Pancreas (tissue), 10 donors: ENCODE measurements at regions not wholly inside any gene's neighbourhood (a gene's known extent, or its start where the extent isn't known, plus 50 kb on each side); places are given as distances from the start of the nearest gene placed in this dataset.

Experiments used
- ATAC-seq, 4 donors: fragments of 200-7000 bp; cut with Tn5 transposase; one replicate each; pipeline versions ENCODE4 v1.8.0 to v1.9.1; 2020; ENCODE audit warnings: mild to moderate bottlenecking in 4 of 4, moderate library complexity in 4 of 4
- DNase-seq, 6 donors: peaks; one replicate each; pipeline ENCODE4 v3.0.0-alpha.2; 2020
- FAIRE-seq: peaks from 2 replicates; lab custom pipeline; 2012; peaks lifted over from hg19 to GRCh38; lab: Jason Lieb, UNC
- H3K27ac ChIP-seq, 4 donors: fragments of 200-600 bp; sonication (generic); 1 replicate in 3 of 4; 2 replicates in 1 of 4; pipeline versions ENCODE4 v1.5.0 to v1.8.0; 2020
- H3K27me3 ChIP-seq, 4 donors: fragments of 200-600 bp; one replicate each; pipeline ENCODE4 v1.8.0; 2021
- H3K36me3 ChIP-seq, 3 donors: fragments of 200-600 bp; sonication (generic) in 1 of 3; one replicate each; pipeline versions ENCODE4 v1.5.0 to v1.8.0; 2020 to 2021
- H3K4me1 ChIP-seq, 3 donors: fragments of 200-600 bp; one replicate each; pipeline ENCODE4 v1.8.0; 2021
- H3K4me3 ChIP-seq, 4 donors: fragments of 200-600 bp; sonication (generic) in 2 of 4; one replicate each; pipeline versions ENCODE4 v1.5.0 to v1.8.0; 2020 to 2021
- H3K9me3 ChIP-seq, 4 donors: fragments of 200-600 bp; one replicate each; pipeline ENCODE4 v1.8.0; 2021
- CTCF ChIP-seq, 4 donors: fragments of 200-600 bp; sonication (generic) in 3 of 4; IDR thresholded peaks; one replicate each; pipeline versions ENCODE4 v1.5.0 to v1.8.0; 2021; ENCODE audit warnings: antibody characterized with exemption in 4 of 4
- WGBS, 2 donors: extraction: QIAGEN DNeasy Blood & Tissue Kit; methylation state at CpG; one replicate each; pipeline ENCODE4 v1.1.7; 2013; 5-methylcytosine and 5-hydroxymethylcytosine counted together
- intact Hi-C, 3 donors: fragments of 100-400 bp; cut with DNase I; formaldehyde crosslinking; loops; one replicate each; pipeline versions ENCODE4 v1.11.1 to v1.14.2; 2022
- donor health status: healthy with polysubstance abuse.
- donor health status: DM: no; HTN: no; CAD: no; lungs with moderate emphysema.
- donor health status: DM: no; HTN: no; CAD: no.
- donor health status: control.
- donor health status: control.
- donor health status: Bipolar disorder and iron deficiency.
- donor health status: DM: yes; HTN: yes; CAD: no.
- donor health status: DM: no; HTN: no; CAD: no.
- donor health status: DM: no; HTN: no; CAD: no.
- donor health status: DM: yes; HTN: yes; CAD: no.

GRCh38 chr4:179398414-179398813 lies 1956.2 kb upstream of the AGA start:
- no peak for TF ChIP-seq CTCF (IDR thresholded peaks at IDR 0.05)
- H3K27me3 ChIP-seq: no peaks in the 10 kb centered on the region
- DNase-seq (no peak), ATAC-seq (no peak), FAIRE-seq (no peak)
- intact Hi-C loops: no loop called here
- H3K27ac ChIP-seq: no peak overlapping the region
- no peaks in the 10 kb centered on the region for H3K4me1 ChIP-seq
- 29 to 52% methylated on average over 5 of the region's 5 CpGs for WGBS, 2 donors
- no peak overlapping the region for H3K4me3 ChIP-seq
- H3K36me3 ChIP-seq: no peaks in the 10 kb centered on the region
- no peaks in the 10 kb centered on the region for H3K9me3 ChIP-seq

GRCh38 chr4:179399054-179399782 lies 1957.0 kb upstream of the AGA start:
- H3K4me3 ChIP-seq: no peak overlapping the region
- no peak for DNase-seq
- H3K9me3 ChIP-seq: no peaks in the 10 kb centered on the region
- H3K36me3 ChIP-seq: no peaks in the 10 kb centered on the region
- no peak overlapping the region for H3K27ac ChIP-seq
- intact Hi-C loops: no loop called here
- ATAC-seq: no peak
- no peaks in the 10 kb centered on the region for H3K27me3 ChIP-seq
- no peak for TF ChIP-seq CTCF (IDR thresholded peaks at IDR 0.05)
- no peaks in the 10 kb centered on the region for H3K4me1 ChIP-seq
- FAIRE-seq: no peak

- FAIRE-seq (no peak), DNase-seq (no peak), ATAC-seq (peak in 2 of 4 donors; percentile 38 to 56)
- no peak for TF ChIP-seq CTCF (IDR thresholded peaks at IDR 0.05)
- intact Hi-C loops: no loop called here
- no peaks in the 10 kb centered on the region for H3K9me3 ChIP-seq
- H3K27me3 ChIP-seq: no peaks in the 10 kb centered on the region
- H3K4me3 ChIP-seq: no peak overlapping the region
- H3K4me1 ChIP-seq: no peaks in the 10 kb centered on the region
- peak overlapping the region in 1 of 4 donors; percentile 25 for H3K27ac ChIP-seq
- 4 to 10% methylated on average over 1 of the region's 1 CpG for WGBS, 2 donors
- H3K36me3 ChIP-seq: no peaks in the 10 kb centered on the region
Observed at GRCh38 chr4:179415037-179415846, 1973.0 kb upstream of the AGA start.

DNA sequence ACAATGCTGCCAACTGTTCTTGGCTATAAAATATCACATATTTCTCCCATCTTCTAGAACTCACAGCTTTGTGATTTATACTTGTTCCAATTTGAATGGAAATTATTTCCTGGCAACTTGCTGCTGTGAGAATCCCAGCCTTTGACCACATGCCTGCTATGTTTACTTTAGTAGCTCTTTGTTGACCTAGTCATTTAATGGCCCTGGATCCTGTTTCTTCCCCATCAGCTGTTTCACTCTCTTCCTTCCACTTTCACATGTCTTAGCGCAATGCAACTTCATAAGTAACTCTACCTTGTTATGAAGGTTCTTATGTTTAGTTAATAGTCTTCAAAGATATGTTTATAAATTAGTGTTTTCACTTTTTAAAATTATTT lies 1973.6 kb upstream of the AGA start:
- H3K36me3 ChIP-seq: no peaks in the 10 kb centered on the region
- peak overlapping the region in 1 of 4 donors; percentile 25 for H3K27ac ChIP-seq
- no peaks in the 10 kb centered on the region for H3K9me3 ChIP-seq
- no peak for DNase-seq
- TF ChIP-seq CTCF (IDR thresholded peaks at IDR 0.05): no peak
- no peak for FAIRE-seq
- 16% methylated on average over 1 of the region's 1 CpG for WGBS, 2 donors
- no peaks in the 10 kb centered on the region for H3K4me1 ChIP-seq
- H3K4me3 ChIP-seq: no peak overlapping the region
- peak in 3 of 4 donors; percentile 57 to 84 (median 83) for ATAC-seq
- H3K27me3 ChIP-seq: no peaks in the 10 kb centered on the region
- intact Hi-C loops: no loop called here

DNA sequence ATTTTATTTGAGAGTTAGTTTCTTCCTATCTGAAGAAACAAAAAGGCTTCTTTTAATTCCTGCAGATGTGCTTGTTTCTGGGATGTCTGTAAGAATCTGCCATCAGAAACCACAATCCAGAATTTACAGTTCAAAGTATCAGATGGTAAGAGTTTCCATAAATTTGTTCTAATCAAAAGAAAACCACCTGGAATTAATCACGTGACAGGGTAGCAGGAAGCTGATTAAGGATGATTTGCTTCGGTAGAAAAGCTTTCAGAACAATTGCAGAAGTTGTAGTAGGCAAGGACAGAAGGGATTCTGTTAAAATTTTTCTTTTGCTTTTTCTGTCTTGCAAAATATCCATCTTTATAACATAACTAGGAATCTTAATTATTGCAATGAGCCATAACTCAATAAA lies 1975.1 kb upstream of the AGA start:
- ATAC-seq (no peak), DNase-seq (no peak), FAIRE-seq (no peak)
- 25 to 31% methylated on average over 2 of the region's 2 CpGs for WGBS, 2 donors
- H3K36me3 ChIP-seq: no peaks in the 10 kb centered on the region
- H3K4me3 ChIP-seq: no peak overlapping the region
- TF ChIP-seq CTCF (IDR thresholded peaks at IDR 0.05): no peak
- H3K27ac ChIP-seq: no peak overlapping the region
- no peaks in the 10 kb centered on the region for H3K4me1 ChIP-seq
- no peaks in the 10 kb centered on the region for H3K27me3 ChIP-seq
- H3K9me3 ChIP-seq: no peaks in the 10 kb centered on the region
- intact Hi-C loops: no loop called here
